Vagina (tissue), 2 donors: ENCODE measurements at regions not wholly inside any gene's neighbourhood (a gene's known extent, or its start where the extent isn't known, plus 50 kb on each side); places are given as distances from the start of the nearest gene placed in this dataset.

Experiments
- CTCF ChIP-seq, 3 experiments: fragments of 450-650 bp in 2 of 3; fragments of 200-600 bp in 1 of 3; sonication (generic) in 1 of 3; IDR thresholded peaks; one replicate each; pipeline ENCODE4 v1.5.1; 2017 to 2019; ENCODE audit warnings: antibody characterized with exemption in 3 of 3, mild to moderate bottlenecking in 2 of 3, moderate library complexity in 2 of 3
- POLR2A ChIP-seq, 2 donors: fragments of 450-650 bp; IDR thresholded peaks; one replicate each; pipeline ENCODE4 v1.6.1; 2017; ENCODE audit warnings: antibody characterized with exemption in 2 of 2, mild to moderate bottlenecking in 2 of 2, moderate library complexity in 2 of 2
- POLR2AphosphoS5 ChIP-seq, 2 donors: sonication (generic); formaldehyde crosslinking; IDR thresholded peaks; one replicate each; pipeline ENCODE4 v1.9.0; 2017; ENCODE audit warnings: antibody characterized with exemption in 2 of 2, mild to moderate bottlenecking in 2 of 2, low read depth in 1 of 2; ENCODE audit not compliant: insufficient read depth in 1 of 2

- no peak for TF ChIP-seq CTCF (IDR thresholded peaks at IDR 0.05)
- no peak for TF ChIP-seq POLR2A (IDR thresholded peaks at IDR 0.05)
- no peak for TF ChIP-seq POLR2AphosphoS5 (IDR thresholded peaks at IDR 0.05; ENCODE audit: insufficient read depth in 1 of 2, low read depth in 1 of 2)
These were observed 126.4 kb upstream of the FAT3 start for GRCh38 chr11:92098172-92098571.
